IMR-90 (cell line): ENCODE measurements at regions not wholly inside any gene's neighbourhood (a gene's known extent, or its start where the extent isn't known, plus 50 kb on each side); places are given as distances from the start of the nearest gene placed in this dataset.

Source experiments
- ATAC-seq: fragments of 200-7000 bp; cut with Tn5 transposase; 2 replicates; pipeline ENCODE4 v1.9.1; 2020; ENCODE audit warnings: low read depth, mild to moderate bottlenecking, moderate library complexity
- BruUV-seq: library from RNA; stranded (reverse); fragments of 400-500 nt; replicated peaks from 2 replicates; lab custom pipeline; 2021; lab: Mats Ljungman, UMichigan
- CTCF ChIA-PET: fragments of 300-600 bp; formaldehyde crosslinking; extraction: SDS; loops from one replicate; lab custom pipeline; 2021; ENCODE audit warnings: antibody characterized with exemption; lab: Yijun Ruan, JAX
- POLR2A ChIA-PET: fragments of 300-600 bp; sonication (Branson Sonifier 250); formaldehyde crosslinking; loops from one replicate; lab custom pipeline; 2022; ENCODE audit warnings: antibody characterized with exemption; ENCODE audit not compliant: unreplicated experiment; lab: Charles Lee
- DNase-seq: peaks from one replicate; pipeline ENCODE4 v3.0.0; 2013
- H2AFZ ChIP-seq: replicated peaks from 2 replicates; pipeline ENCODE3; 2013; ENCODE audit warnings: low read length, mild to moderate bottlenecking; ENCODE audit not compliant: poor library complexity
- H2AK5ac ChIP-seq: 2 replicates; pipeline ENCODE4 v1.6.1; 2013; ENCODE audit warnings: low read depth, low read length, inconsistent platforms
- H2AK9ac ChIP-seq: replicated peaks from 2 replicates; pipeline ENCODE3; 2013; ENCODE audit warnings: mild to moderate bottlenecking, low read depth, low read length, moderate library complexity; ENCODE audit not compliant: poor library complexity
- H2BK120ac ChIP-seq: 2 replicates; pipeline ENCODE4 v1.6.1; 2013; ENCODE audit warnings: low read depth, low read length, inconsistent platforms
- H2BK15ac ChIP-seq: 3 replicates; pipeline ENCODE4 v1.6.1; 2013; ENCODE audit warnings: low read depth, low read length, inconsistent platforms
- H2BK20ac ChIP-seq: 2 replicates; pipeline ENCODE4 v1.6.1; 2013; ENCODE audit warnings: low read depth, mild to moderate bottlenecking, inconsistent platforms, low read length, moderate library complexity
- H2BK5ac ChIP-seq: 2 replicates; pipeline ENCODE4 v1.6.1; 2013; ENCODE audit warnings: mild to moderate bottlenecking, low read depth, low read length, inconsistent platforms; ENCODE audit not compliant: poor library complexity, severe bottlenecking
- H3K14ac ChIP-seq: replicated peaks from 2 replicates; pipeline ENCODE4 v1.6.1; 2013; ENCODE audit warnings: low read depth, low read length, inconsistent platforms
- H3K18ac ChIP-seq: 2 replicates; pipeline ENCODE4 v1.6.1; 2013; ENCODE audit warnings: low read depth, low read length, control low read depth
- H3K23ac ChIP-seq: 2 replicates; pipeline ENCODE4 v1.6.1; 2013; ENCODE audit warnings: low read depth, low read length, inconsistent platforms
- H3K27ac ChIP-seq: 2 replicates; pipeline ENCODE4 v1.5.1; 2013; ENCODE audit warnings: mild to moderate bottlenecking, control low read depth, low read length; ENCODE audit not compliant: insufficient read depth
- H3K27me3 ChIP-seq: 2 replicates; pipeline ENCODE4 v1.6.1; 2013; ENCODE audit warnings: low read length; ENCODE audit not compliant: control insufficient read depth, insufficient read depth
- H3K36me3 ChIP-seq: 2 replicates; pipeline ENCODE4 v1.6.1; 2013; ENCODE audit warnings: low read length, mixed read lengths; ENCODE audit not compliant: control insufficient read depth, insufficient read depth
- H3K4ac ChIP-seq: 2 replicates; pipeline ENCODE4 v1.6.1; 2013; ENCODE audit warnings: low read depth, low read length, inconsistent platforms
- H3K4me1 ChIP-seq: 2 replicates; pipeline ENCODE4 v1.6.1; 2013; ENCODE audit warnings: low read length, mixed read lengths; ENCODE audit not compliant: control insufficient read depth, insufficient read depth
- H3K4me2 ChIP-seq: 2 replicates; pipeline ENCODE4 v1.6.1; 2013; ENCODE audit warnings: low read depth, mild to moderate bottlenecking, control low read depth, low read length, moderate library complexity
- H3K4me3 ChIP-seq: 2 replicates; pipeline ENCODE4 v1.5.1; 2013; ENCODE audit warnings: low read depth, mild to moderate bottlenecking, control low read depth, low read length, moderate library complexity; ENCODE audit not compliant: insufficient read depth
- H3K56ac ChIP-seq: 2 replicates; pipeline ENCODE4 v1.6.1; 2013; ENCODE audit warnings: low read length, inconsistent platforms; ENCODE audit not compliant: insufficient read depth; ENCODE audit errors: extremely low read depth
- H3K79me1 ChIP-seq, 2 experiments: 2 replicates each; pipeline ENCODE4 v1.6.1; 2013; ENCODE audit warnings: low read length in 2 of 2, inconsistent platforms in 1 of 2, low read depth in 1 of 2
- H3K9ac ChIP-seq: 2 replicates; pipeline ENCODE4 v1.6.1; 2013; ENCODE audit warnings: low read depth, low read length, control low read depth
- H3K9me1 ChIP-seq: 2 replicates; pipeline ENCODE4 v1.6.1; 2013; ENCODE audit warnings: low read length, inconsistent platforms; ENCODE audit not compliant: insufficient read depth
- H3K9me3 ChIP-seq: 2 replicates; pipeline ENCODE4 v1.6.1; 2013; ENCODE audit warnings: low read length; ENCODE audit not compliant: control insufficient read depth, insufficient read depth
- H4K20me1 ChIP-seq: 2 replicates; pipeline ENCODE4 v1.6.1; 2013; ENCODE audit warnings: low read length, inconsistent platforms; ENCODE audit not compliant: insufficient read depth
- H4K5ac ChIP-seq: 2 replicates; pipeline ENCODE4 v1.6.1; 2013; ENCODE audit warnings: mild to moderate bottlenecking, low read depth, low read length, control low read depth
- H4K8ac ChIP-seq, 2 experiments: 2 replicates each; pipeline ENCODE4 v1.6.1; 2013; ENCODE audit warnings: low read depth in 2 of 2, low read length in 2 of 2, control low read depth in 1 of 2, inconsistent platforms in 1 of 2
- H4K91ac ChIP-seq: 2 replicates; pipeline ENCODE4 v1.6.1; 2013; ENCODE audit warnings: low read depth, low read length, inconsistent platforms; ENCODE audit not compliant: insufficient read depth
- BHLHE40 ChIP-seq: fragments of 150-350 bp; IDR thresholded peaks from 2 replicates; pipeline ENCODE4 v1.6.1; 2016; ENCODE audit warnings: mild to moderate bottlenecking, low read depth, low read length
- CEBPB ChIP-seq: IDR thresholded peaks from 2 replicates; pipeline ENCODE4 v1.6.1; 2012; ENCODE audit warnings: low read depth, low read length, improper control_type of control experiment
- CHD1 ChIP-seq: IDR thresholded peaks from 2 replicates; pipeline ENCODE4 v1.6.1; 2012; ENCODE audit warnings: low read depth, low read length, improper control_type of control experiment
- CTCF ChIP-seq: conservative IDR thresholded peaks from 2 replicates; pipeline ENCODE4 v1.5.1; 2012; ENCODE audit warnings: mild to moderate bottlenecking, low read depth, low read length, improper control_type of control experiment
- ELK1 ChIP-seq: fragments of 150-350 bp; IDR thresholded peaks from 2 replicates; pipeline ENCODE4 v1.6.1; 2016; ENCODE audit warnings: low read depth, mild to moderate bottlenecking, low read length, moderate library complexity, borderline replicate concordance
- MAFK ChIP-seq: IDR thresholded peaks from 2 replicates; pipeline ENCODE4 v1.6.1; 2012; ENCODE audit warnings: low read depth, low read length, improper control_type of control experiment
- MAZ ChIP-seq: IDR thresholded peaks from 2 replicates; pipeline ENCODE4 v1.6.1; 2012; ENCODE audit warnings: low read depth, mild to moderate bottlenecking, low read length, improper control_type of control experiment, moderate library complexity, borderline replicate concordance
- MXI1 ChIP-seq: IDR thresholded peaks from 2 replicates; pipeline ENCODE4 v1.6.1; 2012; ENCODE audit warnings: low read depth, mild to moderate bottlenecking, low read length, moderate library complexity, borderline replicate concordance
- NFE2L2 ChIP-seq: fragments of 150-350 bp; IDR thresholded peaks from 2 replicates; pipeline ENCODE4 v1.6.1; 2016; ENCODE audit warnings: low read depth, mild to moderate bottlenecking, low read length
- POLR2A ChIP-seq: IDR thresholded peaks from 2 replicates; pipeline ENCODE4 v1.6.1; 2012; ENCODE audit warnings: mild to moderate bottlenecking, low read depth, low read length
- RAD21 ChIP-seq: IDR thresholded peaks from 2 replicates; pipeline ENCODE4 v1.6.1; 2012; ENCODE audit warnings: low read length, improper control_type of control experiment
- RCOR1 ChIP-seq: IDR thresholded peaks from 2 replicates; pipeline ENCODE4 v1.6.1; 2012; ENCODE audit warnings: mild to moderate bottlenecking, low read length, improper control_type of control experiment; ENCODE audit not compliant: insufficient replicate concordance
- RFX5 ChIP-seq: IDR thresholded peaks from 2 replicates; pipeline ENCODE4 v1.8.0; 2012; ENCODE audit warnings: low read depth, mild to moderate bottlenecking, low read length, moderate library complexity
- SMC3 ChIP-seq: fragments of 150-350 bp; IDR thresholded peaks from 2 replicates; pipeline ENCODE4 v1.6.1; 2016; ENCODE audit warnings: low read depth, mild to moderate bottlenecking, antibody characterized with exemption, low read length, moderate library complexity
- USF2 ChIP-seq: fragments of 150-350 bp; IDR thresholded peaks from 2 replicates; pipeline ENCODE4 v1.6.1; 2017; ENCODE audit warnings: mild to moderate bottlenecking, antibody characterized with exemption, low read length, low read depth
- WGBS, 2 experiments: methylation state at CpG; one replicate each; pipeline versions ENCODE4 v1.1.5 to v1.1.7; 2013; ENCODE audit warnings: missing lambda C conversion rate in 2 of 2; ENCODE audit not compliant: insufficient read length in 1 of 2; ENCODE audit errors: extremely low coverage in 2 of 2; 5-methylcytosine and 5-hydroxymethylcytosine counted together
- dilution Hi-C: fragments of 300-500 bp; cut with HindIII; formaldehyde crosslinking; loops from one replicate; pipeline ENCODE4 v1.14.3; 2018; ENCODE audit warnings: low sequenced_read_pairs; ENCODE audit not compliant: unreplicated experiment
- in situ Hi-C: fragments of 300-500 bp; cut with MboI; formaldehyde crosslinking; loops from 3 replicates; pipeline ENCODE4 v1.14.3; 2019; ENCODE audit warnings: low sequenced_read_pairs, inconsistent platforms, mixed read lengths
- intact Hi-C: fragments of 100-400 bp; cut with micrococcal nuclease; formaldehyde crosslinking; loops from 2 replicates; pipeline ENCODE4 v1.10.0; 2022

- no peak overlapping the region for H3K4me3 ChIP-seq
- 86% methylated on average over 2 of the region's 3 CpGs; no CpG with 5 or more reads in 1 of the 2 experiments for WGBS, 2 experiments
- H2BK20ac ChIP-seq = peak overlapping the region; percentile 61; the same call in 1 of the 2 replicates
- peak overlapping the region; percentile 60 for H4K91ac ChIP-seq
- CTCF ChIA-PET = no interaction called here
- 0 out of 2 replicates have a peak overlapping the region, but pooled peaks have one; percentile 33 for H3K14ac ChIP-seq
- peaks cover 8% of the 10 kb centered on the region for H3K4me1 ChIP-seq
- no peaks in the 10 kb centered on the region for H3K9me3 ChIP-seq
- no TSS peak for BruUV-seq
- peak overlapping the region; percentile 73 for H2AFZ ChIP-seq
- no peak overlapping the region for H3K27ac ChIP-seq
- TF ChIP-seq CEBPB (no peak), MAZ (no peak), MAFK (no peak), RCOR1 (no peak), RAD21 (no peak), POLR2A (no peak), CHD1 (no peak), BHLHE40 (no peak), NFE2L2 (no peak), MXI1 (no peak), USF2 (no peak), RFX5 (no peak), ELK1 (no peak), CTCF (no peak), SMC3 (no peak)
- peak overlapping the region; percentile 51; the same call in 1 of the 2 replicates for H2BK120ac ChIP-seq
- no peak overlapping the region for H3K9ac ChIP-seq
- H3K9me1 ChIP-seq = peaks cover 17% of the 10 kb centered on the region
- DNase-seq = no peak
- H3K27me3 ChIP-seq = no peaks in the 10 kb centered on the region
- peak overlapping the region; percentile 91; the same call in 2 of the 3 replicates for H2BK15ac ChIP-seq
- no peak overlapping the region for H3K4me2 ChIP-seq
- peak overlapping the region; percentile 86 for H2AK5ac ChIP-seq
- peak overlapping the region; percentile 24 for H2AK9ac ChIP-seq
- H4K20me1 ChIP-seq = no peaks in the 10 kb centered on the region
- no peaks in the 10 kb centered on the region for H3K36me3 ChIP-seq
- H3K79me1 ChIP-seq = peaks cover 0 to 15% of the 10 kb centered on the region in 2 experiments; a peak in 2 of 4 replicates
- dilution Hi-C loops (no loop called here), intact Hi-C loops (no loop called here), in situ Hi-C loops (loop anchor here (10.0 kb wide), 1 partner anchor 797 kb away; no protein-coding TSS in a partner anchor)
- no peak overlapping the region; a peak in 1 of 4 replicates for H4K8ac ChIP-seq
- peak overlapping the region; percentile 57; the same call in 1 of the 2 replicates for H3K4ac ChIP-seq
- POLR2A ChIA-PET = no interaction called here
- no peak overlapping the region for H3K56ac ChIP-seq
- H3K23ac ChIP-seq = peak overlapping the region; percentile 48
- no peak overlapping the region; the same call in 1 of the 2 replicates for H3K18ac ChIP-seq
- no peak overlapping the region for H2BK5ac ChIP-seq
- no peak for ATAC-seq
- no peak overlapping the region for H4K5ac ChIP-seq
Measured at GRCh38 chr1:58907398-58907797, 123.6 kb upstream of the JUN start.
